NOMO-1 treated with DMSO at 0.1 percent for 48 hours (cell line): ENCODE measurements at regions not wholly inside any gene's neighbourhood (a gene's known extent, or its start where the extent isn't known, plus 50 kb on each side); places are given as distances from the start of the nearest gene placed in this dataset.

Experiments used
- DNase-seq: peaks from one replicate; lab custom pipeline; 2025; ENCODE audit not compliant: unreplicated experiment; lab: John Stamatoyannopoulos, UW

- no peak for DNase-seq
Measured at GRCh38 chr5:10853154-10853553, 92.1 kb upstream of the DAP start.

DNA sequence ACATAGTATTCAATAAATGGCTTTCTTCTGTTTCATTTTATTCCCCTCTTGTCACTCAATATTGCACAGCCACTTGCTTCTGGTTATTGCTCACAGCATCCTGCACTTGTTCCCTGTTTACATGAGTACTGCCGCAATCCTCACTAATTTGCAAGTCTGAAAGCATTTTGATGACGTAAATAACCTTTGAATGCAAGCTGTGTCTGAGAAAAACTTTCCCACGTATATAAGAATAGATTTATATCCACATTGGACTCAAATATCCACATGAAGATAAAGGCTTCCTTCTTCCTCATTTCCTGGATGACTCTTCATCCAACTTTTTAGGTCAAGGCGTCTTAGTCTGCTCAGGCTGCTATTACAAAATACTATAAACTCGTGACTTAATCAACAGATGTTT lies 88.2 kb upstream of the DAP start:
- no peak for DNase-seq

DNA sequence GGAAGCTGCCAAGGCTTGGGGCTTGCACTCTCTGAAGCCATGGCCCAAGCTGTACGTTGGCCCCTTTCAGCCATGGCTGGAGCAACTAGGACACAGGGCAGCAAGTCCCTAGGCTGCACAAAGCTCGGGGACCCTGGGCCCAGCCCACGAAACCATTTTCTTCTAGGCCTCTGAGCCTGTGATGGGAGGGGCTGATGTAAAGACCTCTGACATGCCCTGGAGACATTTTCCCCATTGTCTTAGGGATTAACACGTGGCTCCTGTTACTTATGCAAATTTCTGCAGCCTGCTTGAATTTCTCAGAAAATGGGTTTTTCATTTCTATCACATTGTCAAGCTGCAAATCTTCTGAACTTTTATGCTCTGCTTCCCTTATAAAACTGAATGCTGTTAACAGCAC lies 83.0 kb upstream of the DAP start:
- no peak for DNase-seq

DNA sequence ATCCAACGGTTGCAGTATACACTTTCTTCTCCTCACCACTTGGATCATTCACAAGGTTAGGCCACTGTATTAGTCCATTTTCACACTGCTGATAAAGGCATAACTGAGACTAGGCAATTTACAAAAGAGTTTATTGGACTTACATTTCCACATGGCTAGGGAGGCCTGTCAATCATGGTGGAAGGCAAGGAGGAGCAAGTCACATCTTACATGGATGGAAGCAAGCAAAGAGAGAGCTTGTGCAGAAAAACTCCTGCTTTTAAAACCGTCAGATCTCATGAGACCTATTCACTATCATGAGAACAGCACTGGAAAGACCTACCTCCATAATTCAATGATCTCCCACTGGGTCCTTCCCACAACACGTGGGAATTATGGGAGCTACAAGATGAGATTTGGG lies 81.8 kb upstream of the DAP start:
- DNase-seq = no peak

DNA sequence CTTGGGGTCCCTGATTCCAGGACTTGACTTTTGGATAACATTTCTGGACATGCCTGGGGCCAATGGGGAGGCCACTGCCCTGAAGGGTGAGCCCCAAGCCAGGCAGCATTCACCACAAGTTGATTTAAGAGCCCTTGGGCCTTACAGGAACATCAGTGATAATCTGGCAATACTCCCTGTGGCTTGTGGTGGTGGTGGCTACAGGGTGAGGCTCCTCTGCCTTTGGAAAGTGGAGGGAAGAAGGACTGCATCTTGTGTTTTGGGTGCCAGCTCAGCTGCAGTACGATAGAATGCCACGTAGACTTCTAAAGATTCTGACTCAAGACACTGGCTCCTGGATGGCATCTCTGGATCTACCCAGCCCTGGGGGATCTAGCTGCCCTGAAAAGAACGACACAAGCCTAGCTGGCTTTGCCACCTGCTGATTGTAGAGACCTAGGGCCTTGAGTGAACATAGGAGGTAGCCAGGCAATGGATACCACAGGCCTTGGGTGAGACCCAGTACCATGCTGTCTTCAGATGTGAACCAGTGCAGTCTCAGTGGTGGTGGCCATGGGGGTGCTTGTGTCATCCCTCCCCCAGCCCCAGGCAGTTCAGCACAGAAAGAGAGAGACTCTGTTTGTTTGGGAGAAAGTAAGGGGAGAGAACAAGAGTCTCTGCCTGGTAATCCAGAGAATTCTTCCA lies 79.0 kb upstream of the DAP start:
- no peak for DNase-seq

DNA sequence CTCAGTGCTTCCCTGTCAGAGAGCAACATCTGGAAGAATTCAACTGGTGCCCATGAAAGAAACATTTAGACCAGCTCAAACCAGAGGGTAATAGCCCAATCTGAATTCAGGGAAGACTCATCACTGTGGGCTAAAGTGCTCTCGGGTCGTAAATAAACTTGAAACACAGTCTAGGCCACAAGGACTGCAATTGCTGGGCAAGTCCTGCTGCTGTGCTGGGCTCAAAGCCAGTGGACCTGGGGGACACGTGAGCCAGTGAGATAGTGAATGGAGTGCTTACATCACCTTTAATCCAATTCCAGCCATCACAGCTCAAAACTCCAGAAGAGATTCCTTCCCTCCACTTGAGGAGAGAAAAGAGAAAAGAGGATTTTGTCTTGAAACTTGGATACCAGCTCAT lies 78.1 kb upstream of the DAP start:
- no peak for DNase-seq

GRCh38 chr5:10838038-10838437 lies 77.0 kb upstream of the DAP start:
- DNase-seq = no peak

GRCh38 chr5:10836986-10837385 lies 76.0 kb upstream of the DAP start:
- DNase-seq = no peak

DNA sequence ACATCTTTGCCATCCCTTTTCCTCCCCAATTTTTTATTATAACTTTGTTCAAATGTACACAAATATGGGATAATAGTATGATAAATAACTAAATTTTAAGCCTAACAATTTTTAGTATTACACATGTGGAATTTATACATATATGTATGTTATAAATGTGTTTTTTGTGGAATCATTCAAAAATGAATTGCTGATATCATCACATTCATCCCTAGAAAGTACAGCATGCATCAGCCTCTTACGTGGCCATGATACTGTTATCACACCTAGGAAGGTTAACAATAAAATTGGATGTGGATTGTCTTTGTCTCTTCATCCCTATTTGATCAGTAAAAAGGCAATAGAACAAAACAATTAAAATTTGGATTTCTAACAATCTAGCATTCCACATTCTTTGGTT lies 73.7 kb upstream of the DAP start:
- DNase-seq = no peak

GRCh38 chr5:10832987-10833386 lies 72.0 kb upstream of the DAP start:
- no peak for DNase-seq

GRCh38 chr5:10832421-10832820 lies 71.4 kb upstream of the DAP start:
- no peak for DNase-seq

DNA sequence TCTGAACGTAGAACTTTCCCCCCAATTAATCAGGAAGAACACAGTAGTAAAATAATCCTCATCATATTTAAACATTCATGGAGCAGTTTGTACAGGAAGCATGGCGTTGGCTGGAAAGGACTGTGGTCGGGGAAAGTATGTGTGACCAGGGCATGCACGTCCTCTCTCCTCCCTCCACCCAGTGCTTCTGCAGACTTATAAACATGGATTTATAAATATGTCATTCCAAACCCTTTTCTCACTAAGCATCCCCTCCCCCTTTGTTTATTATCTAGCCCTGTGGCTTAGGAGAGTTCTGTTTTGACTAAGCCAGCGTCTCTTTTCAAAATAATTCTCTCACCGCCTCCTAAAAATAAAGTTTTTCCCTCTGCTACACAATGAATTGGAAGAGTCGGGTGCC lies 70.4 kb upstream of the DAP start:
- DNase-seq = no peak

DNA sequence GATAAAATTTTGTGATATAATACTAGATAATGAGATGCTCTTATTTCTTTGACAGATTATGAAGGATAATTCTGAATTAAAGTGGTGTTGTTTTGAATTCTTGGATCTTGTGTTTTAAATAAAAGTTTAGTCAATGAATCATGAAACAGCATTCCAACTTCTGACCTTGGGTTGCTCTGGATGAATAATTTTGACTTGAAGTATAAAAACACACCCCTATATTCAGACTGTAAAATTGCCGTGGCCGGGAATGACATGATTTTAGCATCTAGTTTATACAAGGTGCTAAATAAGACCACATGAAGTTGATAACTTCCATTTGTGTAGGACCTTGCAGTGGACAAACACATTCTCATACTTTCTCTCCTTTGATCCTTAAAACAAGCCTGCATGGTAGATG lies 67.2 kb upstream of the DAP start:
- no peak for DNase-seq

DNA sequence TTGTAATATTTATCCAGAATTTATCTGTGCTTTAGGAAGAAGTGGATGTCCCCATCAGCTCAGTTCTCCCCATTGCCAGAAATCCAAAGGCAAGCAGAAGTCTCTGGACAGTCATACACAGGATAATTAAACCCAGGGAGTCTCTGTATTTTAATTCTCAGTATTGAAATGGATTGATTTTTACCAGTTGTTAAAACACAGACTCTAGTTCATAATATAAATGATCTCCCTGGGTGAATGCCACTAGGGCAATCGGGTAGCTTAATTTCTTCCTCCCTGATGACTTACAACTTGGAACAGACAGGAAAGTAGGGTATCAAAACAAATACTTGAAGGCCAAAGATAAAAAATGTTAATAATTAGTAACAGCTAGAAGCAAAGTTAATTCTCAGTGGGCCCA lies 66.5 kb upstream of the DAP start:
- DNase-seq = no peak

DNA sequence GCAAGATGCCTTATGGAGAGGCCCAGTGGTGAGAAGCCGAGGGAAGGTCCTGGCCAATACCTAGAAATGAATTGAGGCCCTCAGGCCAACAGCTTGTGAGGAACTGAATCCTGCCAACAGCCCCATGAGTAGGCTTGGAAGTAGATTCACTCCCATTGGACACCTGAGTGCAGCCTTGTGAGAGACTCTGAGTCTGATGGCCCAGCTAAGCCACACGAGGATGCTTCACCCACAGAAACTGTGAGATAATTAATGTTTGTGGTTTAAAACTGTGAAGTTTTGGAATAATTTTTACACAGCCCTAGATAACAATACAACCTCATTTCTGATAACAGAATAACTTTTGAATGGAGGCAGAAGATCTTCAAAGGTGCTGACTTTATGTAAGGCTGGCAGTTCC lies 65.9 kb upstream of the DAP start:
- no peak for DNase-seq

DNA sequence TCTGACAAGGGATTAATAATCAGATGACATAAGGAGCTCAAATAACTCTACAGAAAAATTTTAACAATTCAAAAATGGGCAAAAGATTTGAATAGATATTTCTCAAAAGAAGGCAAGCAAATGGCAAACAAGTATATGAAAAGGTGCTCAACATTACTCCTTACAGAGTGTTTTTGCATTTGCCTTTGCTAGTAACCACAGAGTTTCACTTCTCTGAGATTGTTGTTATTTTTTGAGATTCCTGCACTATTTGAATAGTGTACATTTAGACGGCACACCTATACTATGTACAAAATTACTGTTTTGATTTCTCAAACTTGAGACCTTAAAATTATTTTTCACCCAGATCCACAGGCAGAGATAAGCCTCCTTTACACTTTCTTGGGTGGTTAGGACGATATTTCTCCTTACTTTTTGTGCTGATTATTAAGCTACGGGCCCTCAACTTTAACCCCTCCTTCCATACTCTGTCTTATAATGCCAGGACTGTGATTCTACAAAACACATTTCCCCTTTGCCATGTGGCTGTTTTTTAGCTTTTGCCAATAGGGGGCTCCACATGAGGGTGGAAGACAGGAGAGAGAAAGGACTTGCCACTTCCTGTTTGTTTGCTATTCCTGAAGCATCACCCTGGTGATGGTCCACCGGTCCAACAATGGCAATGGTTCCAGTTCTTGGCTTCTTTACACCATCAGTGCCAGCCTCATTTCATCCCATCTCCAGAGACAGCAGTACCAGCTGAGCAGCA lies 65.0 kb upstream of the DAP start:
- peak; percentile 22 for DNase-seq

- DNase-seq = no peak
Measured at GRCh38 chr5:10812218-10812617, 51.2 kb upstream of the DAP start.
